ENCODE measurements at regions not wholly inside any gene's neighbourhood (a gene's known extent, or its start where the extent isn't known, plus 50 kb on each side); places are given as distances from the start of the nearest gene placed in this dataset.
A peak's percentile ranks its signal among the peaks of the same experiment; 100 is the strongest.

DNA sequence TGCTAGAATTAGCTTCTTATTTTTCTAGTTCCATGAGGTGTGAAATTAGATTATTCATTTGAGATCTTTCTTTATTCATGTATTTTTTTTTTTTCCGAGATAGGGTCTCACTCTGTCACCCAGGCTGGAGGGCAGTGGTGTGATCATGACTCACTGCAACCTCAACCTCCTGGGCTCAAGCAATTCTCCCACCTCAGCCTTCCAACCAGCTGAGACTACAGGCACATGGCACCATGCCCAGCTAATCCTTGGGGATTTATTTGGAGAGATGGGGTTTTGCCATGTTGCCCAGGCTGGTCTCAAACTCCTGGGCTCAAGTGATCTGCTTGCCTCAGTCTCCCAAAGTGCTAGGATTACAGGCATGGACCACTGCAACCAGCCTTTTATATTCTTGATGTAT lies 653.0 kb downstream of the ADCYAP1 start:
- peak; percentile 7 for DNase-seq (ENCODE audit: low read depth)

GRCh38 chr18:1559563-1559962 lies 654.9 kb downstream of the ADCYAP1 start:
- DNase-seq (ENCODE audit: low read depth) = peak; percentile 6

DNA sequence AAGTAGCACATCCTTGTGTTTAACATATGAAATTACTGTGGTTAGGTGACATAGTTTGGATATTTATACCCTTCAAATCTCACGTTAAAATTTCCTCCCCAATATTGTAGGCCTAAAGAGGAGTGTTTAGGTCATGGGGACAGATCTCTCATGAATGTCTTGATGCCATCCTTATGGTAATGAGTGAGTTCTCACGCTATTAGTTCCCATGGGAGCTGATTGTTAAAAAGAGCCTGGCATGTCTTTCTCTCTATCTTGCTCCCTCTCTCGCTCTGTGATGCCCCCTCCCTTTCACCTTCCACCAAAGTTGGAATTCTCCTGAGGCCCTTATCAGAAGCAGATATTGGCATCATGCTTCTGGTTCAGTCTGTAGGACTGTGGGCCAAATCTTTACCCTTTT lies 660.1 kb downstream of the ADCYAP1 start:
- no peak for DNase-seq (ENCODE audit: low read depth)

DNA sequence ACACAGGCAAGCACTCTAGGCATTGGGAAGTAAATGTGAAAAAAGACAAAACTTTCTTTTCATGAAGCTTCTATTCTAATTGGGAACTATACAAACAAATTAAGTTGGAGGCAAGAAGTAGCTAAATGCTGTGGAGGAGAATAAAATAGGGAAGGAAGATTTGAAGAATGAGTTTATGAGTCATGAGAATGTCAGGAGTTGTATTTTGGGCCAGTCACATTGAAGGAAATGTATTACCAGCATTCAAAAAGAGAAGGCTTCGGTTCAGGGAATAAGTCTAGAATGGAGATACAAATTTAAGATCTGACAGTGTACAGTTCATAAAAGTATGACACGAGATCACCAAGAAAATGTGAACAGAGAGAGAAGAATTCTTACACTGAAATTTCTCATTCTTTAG lies 666.5 kb downstream of the ADCYAP1 start:
- DNase-seq (ENCODE audit: low read depth) = no peak

- no peak for DNase-seq (ENCODE audit: low read depth)
Measured at GRCh38 chr18:1573732-1574131, 669.1 kb downstream of the ADCYAP1 start.

DNA sequence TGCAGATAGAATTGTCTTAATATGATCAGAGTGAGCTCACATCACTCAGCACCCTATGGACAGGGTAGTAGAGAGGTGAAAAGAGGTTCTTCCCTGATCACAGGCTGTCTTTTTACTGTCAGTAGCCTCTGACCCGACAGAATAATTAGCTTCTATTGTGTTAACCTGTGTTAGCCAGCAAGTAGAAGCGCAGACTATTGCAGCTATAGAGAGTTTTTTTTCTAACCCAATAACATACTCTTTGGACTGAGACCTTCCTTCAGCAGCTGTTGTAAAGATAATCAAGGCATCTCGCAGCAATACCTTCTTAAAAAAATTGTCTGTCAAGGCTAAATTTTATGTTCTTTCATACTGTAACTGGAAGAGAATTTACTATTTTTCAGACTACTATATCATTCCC lies 670.4 kb downstream of the ADCYAP1 start:
- DNase-seq (ENCODE audit: low read depth) = no peak

- DNase-seq (ENCODE audit: low read depth) = no peak
Measured at GRCh38 chr18:1578505-1578904, 673.8 kb downstream of the ADCYAP1 start.

- no peak for DNase-seq (ENCODE audit: low read depth)
Measured at GRCh38 chr18:1581581-1581980, 676.9 kb downstream of the ADCYAP1 start.

GRCh38 chr18:1585881-1586488 lies 681.3 kb downstream of the ADCYAP1 start:
- DNase-seq (ENCODE audit: low read depth) = peak; percentile 68

- no peak for DNase-seq (ENCODE audit: low read depth)
Measured at GRCh38 chr18:1593091-1593490, 688.4 kb downstream of the ADCYAP1 start.

GRCh38 chr18:1595195-1595594 lies 690.5 kb downstream of the ADCYAP1 start:
- no peak for DNase-seq (ENCODE audit: low read depth)

DNA sequence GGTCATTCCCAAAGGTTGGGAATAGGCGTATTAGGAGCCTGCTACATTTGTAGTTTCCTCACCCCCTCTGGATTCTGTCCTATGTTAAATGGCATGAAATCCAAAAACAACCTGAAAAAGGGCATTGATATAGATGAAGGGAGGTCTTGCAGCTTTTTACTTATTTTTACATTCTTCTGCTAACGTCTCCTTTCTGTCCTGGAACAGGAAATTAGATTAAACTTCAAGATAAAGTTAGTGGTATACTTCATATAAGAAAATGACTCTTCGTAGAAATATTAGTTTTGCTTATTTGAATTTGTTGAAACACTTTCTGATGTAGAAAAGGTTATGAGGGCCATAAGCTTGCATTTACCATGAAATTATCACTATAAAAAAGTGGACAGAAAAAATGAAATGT lies 694.5 kb downstream of the ADCYAP1 start:
- DNase-seq (ENCODE audit: low read depth) = no peak

DNA sequence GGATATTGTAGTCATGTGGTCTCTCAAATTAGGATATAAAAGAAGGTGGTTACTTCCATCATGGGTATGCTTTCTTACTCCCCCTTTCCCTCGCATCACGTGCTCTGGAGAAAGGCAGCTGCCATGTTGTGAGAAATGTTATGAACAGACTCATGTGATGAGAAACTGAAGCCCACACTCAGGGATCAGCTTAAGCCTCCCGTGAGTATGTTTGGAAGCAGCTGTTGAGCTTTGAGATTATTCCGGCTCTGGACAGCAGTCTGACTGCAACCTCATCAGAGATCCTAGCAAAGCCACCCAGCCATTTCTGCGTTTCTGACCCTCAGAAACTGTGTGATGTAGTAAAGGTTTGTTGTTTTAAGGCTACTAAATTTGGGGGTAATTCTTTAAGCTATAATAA lies 700.1 kb downstream of the ADCYAP1 start:
- DNase-seq (ENCODE audit: low read depth) = no peak

GRCh38 chr18:1618364-1618763 lies 713.7 kb downstream of the ADCYAP1 start:
- DNase-seq (ENCODE audit: low read depth) = no peak

- DNase-seq (ENCODE audit: low read depth) = no peak
Measured at GRCh38 chr18:1619507-1619906, 714.8 kb downstream of the ADCYAP1 start.

DNA sequence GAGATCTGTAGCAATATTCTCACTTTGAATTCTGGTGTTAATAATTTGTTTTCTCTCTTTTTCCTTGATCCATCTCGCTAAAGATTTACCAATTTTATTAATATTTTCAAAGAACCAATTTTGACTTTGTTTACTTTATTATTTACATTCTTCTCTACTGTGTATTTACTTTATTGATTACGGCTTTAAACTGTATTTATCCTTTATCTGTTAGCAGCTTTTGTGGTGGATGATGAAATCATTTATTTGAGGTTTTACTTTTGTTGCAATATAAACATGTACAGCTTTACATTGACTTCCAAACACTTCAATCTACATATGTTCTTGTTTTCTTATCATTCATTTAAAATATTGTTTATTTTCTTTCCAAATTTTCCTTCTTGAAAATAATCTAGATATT lies 719.9 kb downstream of the ADCYAP1 start:
- DNase-seq (ENCODE audit: low read depth) = no peak

- no peak for DNase-seq (ENCODE audit: low read depth)
Measured at GRCh38 chr18:1627494-1627893, 722.8 kb downstream of the ADCYAP1 start.

DNA sequence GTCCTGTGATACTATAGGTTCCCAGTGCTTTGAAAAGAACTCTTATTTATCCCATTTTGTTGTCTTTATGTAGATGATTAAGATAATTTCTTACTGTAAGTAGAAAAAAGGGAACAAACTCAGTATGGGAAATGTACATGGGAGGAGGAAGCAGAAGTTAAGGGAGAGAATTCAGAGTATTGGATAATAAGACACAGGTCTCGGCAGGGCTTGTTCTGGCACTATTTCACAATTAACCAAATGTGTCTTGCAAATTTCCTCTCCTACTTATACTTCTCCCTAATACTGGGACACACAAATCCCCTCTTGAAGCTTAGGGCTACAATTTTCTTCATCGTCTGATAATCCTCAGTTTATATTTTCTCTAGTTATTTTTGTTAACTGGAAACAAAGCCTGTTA lies 744.0 kb downstream of the ADCYAP1 start:
- no peak for DNase-seq (ENCODE audit: low read depth)

- no peak for DNase-seq (ENCODE audit: low read depth)
Measured at GRCh38 chr18:1652018-1652417, 747.3 kb downstream of the ADCYAP1 start.

DNA sequence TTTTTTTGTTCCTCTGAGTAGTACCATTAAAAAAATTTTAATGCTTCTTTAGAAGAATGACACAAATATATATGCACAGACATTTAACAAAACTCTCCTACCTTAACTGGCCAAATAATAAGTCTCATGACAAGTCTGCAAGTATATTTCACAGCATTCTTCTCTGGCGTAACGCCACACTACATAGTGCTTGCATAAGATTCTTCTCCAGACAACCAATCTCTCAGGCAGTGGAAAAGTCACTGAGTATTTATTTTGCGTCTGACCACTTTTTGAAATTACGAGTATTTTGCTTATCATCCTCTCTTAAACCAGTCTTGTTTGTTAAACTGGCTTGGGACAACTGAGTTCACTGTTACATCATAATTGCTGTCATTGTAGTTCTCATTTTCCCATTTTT lies 749.2 kb downstream of the ADCYAP1 start:
- DNase-seq (ENCODE audit: low read depth) = no peak

DNA sequence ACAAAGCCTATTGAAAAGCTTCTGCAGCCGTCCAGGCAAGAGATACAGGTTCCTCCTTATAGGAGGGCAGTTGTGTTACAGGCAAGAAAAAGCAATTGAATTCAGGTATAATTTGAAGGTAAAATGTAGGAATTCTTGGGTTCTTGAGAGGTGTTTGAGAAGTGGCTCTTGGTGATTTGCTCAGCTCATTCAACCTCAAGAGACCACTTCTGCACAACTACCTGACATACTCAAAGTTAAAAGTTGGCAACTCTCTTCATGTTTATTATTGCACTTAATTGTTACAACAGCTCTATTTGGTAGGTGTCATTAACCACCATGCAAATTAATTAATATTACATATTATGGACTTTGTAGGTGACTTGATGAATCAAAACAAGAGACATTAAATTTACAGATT lies 753.2 kb downstream of the ADCYAP1 start:
- no peak for DNase-seq (ENCODE audit: low read depth)

DNA sequence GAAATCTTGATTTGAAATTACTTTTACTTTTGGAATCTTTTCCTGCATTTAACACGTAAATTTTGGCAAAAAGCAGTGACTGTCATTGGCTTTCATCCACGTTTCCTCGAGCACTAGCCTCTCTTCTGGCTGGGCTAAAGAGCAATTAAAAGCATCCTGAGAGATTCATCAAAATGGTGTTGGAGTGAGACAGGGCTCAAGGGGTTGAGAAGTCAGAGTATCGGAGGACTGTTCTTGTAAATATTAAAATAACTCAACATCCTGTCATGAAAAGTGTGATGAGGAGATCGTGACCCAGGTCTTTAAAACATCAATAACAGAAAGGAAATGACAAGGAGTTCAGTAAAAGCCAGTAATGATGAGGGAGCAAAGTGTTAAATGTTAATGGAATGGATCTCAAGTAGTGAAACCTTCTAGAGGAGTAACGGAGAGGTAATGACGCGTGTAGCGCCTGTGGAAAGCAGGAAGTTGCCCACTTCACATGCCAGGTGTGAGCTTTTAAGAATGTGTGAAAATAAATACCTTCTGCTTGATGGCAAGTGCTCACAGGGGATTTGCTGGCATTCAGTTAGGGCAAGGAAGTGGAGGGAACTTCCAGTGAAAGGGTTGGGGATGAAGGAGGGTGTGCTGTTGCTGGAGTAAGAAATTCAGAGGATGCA lies 754.4 kb downstream of the ADCYAP1 start:
- peak; percentile 87 for DNase-seq (ENCODE audit: low read depth)

GRCh38 chr18:1663879-1664705 lies 759.4 kb downstream of the ADCYAP1 start:
- no peak for DNase-seq (ENCODE audit: low read depth)

Measured in renal cortical epithelial cell (primary cell).